Colonic mucosa (tissue), 4 donors: ENCODE measurements at regions not wholly inside any gene's neighbourhood (a gene's known extent, or its start where the extent isn't known, plus 50 kb on each side); places are given as distances from the start of the nearest gene placed in this dataset.
A peak's percentile ranks its signal among the peaks of the same experiment; 100 is the strongest.
"Not testable (repeated sequence)": the region's sequence is repeated elsewhere in the genome, so short reads cannot be mapped to it uniquely, and the experiment has no call there.

ENCODE experiments used
- DNase-seq: peaks from one replicate; pipeline ENCODE4 v3.0.0-alpha.2; 2020
- H3K27ac ChIP-seq: fragments of 200-600 bp; one replicate; pipeline ENCODE4 v1.8.0; 2021
- H3K27me3 ChIP-seq: fragments of 200-600 bp; one replicate; pipeline ENCODE4 v1.8.0; 2021
- H3K36me3 ChIP-seq: fragments of 200-600 bp; one replicate; pipeline ENCODE4 v1.8.0; 2021
- H3K4me1 ChIP-seq: fragments of 200-600 bp; one replicate; pipeline ENCODE4 v1.8.0; 2021; ENCODE audit warnings: mild to moderate bottlenecking
- H3K4me3 ChIP-seq: fragments of 200-600 bp; one replicate; pipeline ENCODE4 v1.8.0; 2021
- H3K9ac ChIP-seq, 2 donors: one replicate each; pipeline ENCODE4 v1.7.0; 2013; ENCODE audit warnings: control low read depth in 2 of 2, low read depth in 2 of 2, low read length in 2 of 2
- H3K9me3 ChIP-seq: fragments of 200-600 bp; one replicate; pipeline ENCODE4 v1.8.0; 2021
- intact Hi-C: fragments of 100-400 bp; cut with DNase I; formaldehyde crosslinking; loops from one replicate; pipeline ENCODE4 v1.14.1; 2022
- TF ChIP-seq, protein P1 (sequence below): fragments of 200-600 bp; IDR thresholded peaks from one replicate; pipeline ENCODE4 v1.8.0; 2022; ENCODE audit warnings: antibody characterized with exemption, mild to moderate bottlenecking
- donor health status: healthy.
- donor health status: DM: no; HTN: no; CAD: no.
- donor health status: DM: no; HTN: no; CAD: no.

DNA sequence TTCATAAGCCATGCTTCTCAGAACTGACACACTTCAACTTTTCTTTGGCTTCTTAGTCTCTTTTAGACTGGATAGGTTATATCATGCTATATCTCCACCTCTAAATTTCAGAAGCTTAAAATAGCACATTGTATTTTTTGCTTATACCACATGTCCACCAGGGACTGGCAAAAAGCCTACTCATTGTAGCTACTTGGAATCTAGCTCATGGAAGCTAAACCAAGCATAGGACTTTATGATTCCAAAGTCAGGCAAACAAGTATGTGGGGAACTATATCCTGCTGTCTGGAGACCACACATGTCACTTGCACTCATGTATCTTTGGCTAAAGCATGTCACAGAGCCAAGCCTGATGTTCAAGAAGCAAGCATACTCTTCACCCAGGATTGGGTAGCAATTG is 245.0 kb upstream of the RASGRP1 start:
- H3K9me3 ChIP-seq, result no peaks in the 10 kb centered on the region
- H3K4me3 ChIP-seq, result no peak overlapping the region
- H3K27me3 ChIP-seq, result no peaks in the 10 kb centered on the region
- H3K9ac ChIP-seq, result no peak overlapping the region
- no peak overlapping the region for H3K27ac ChIP-seq
- H3K4me1 ChIP-seq, result no peaks in the 10 kb centered on the region
- intact Hi-C loops, result no loop called here
- no peak for DNase-seq
- TF ChIP-seq, protein P1, sequence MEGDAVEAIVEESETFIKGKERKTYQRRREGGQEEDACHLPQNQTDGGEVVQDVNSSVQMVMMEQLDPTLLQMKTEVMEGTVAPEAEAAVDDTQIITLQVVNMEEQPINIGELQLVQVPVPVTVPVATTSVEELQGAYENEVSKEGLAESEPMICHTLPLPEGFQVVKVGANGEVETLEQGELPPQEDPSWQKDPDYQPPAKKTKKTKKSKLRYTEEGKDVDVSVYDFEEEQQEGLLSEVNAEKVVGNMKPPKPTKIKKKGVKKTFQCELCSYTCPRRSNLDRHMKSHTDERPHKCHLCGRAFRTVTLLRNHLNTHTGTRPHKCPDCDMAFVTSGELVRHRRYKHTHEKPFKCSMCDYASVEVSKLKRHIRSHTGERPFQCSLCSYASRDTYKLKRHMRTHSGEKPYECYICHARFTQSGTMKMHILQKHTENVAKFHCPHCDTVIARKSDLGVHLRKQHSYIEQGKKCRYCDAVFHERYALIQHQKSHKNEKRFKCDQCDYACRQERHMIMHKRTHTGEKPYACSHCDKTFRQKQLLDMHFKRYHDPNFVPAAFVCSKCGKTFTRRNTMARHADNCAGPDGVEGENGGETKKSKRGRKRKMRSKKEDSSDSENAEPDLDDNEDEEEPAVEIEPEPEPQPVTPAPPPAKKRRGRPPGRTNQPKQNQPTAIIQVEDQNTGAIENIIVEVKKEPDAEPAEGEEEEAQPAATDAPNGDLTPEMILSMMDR, result no peak
- H3K36me3 ChIP-seq, result no peaks in the 10 kb centered on the region

DNA sequence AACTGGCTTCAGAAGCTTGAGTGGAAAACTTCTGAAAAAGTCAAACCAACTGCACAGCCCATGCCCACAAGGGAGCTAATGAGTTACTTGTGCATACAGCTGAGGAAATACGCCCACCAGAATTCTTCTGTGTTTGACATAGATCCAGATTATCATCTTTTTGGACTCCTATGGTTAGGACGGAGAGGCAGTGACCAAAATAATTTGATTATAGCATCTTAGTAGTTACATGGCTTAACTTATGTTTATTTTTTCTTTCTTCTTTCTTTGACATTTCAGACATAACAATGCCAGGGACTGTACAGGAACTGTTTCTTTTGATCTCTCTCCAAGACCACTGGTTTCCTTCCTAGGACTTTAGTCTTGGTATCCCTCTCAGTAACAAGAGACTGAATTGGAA is 246.1 kb upstream of the RASGRP1 start:
- H3K27me3 ChIP-seq, result no peaks in the 10 kb centered on the region
- no peak overlapping the region for H3K9ac ChIP-seq
- no peak overlapping the region for H3K4me3 ChIP-seq
- intact Hi-C loops, result no loop called here
- TF ChIP-seq, protein P1, result no peak
- DNase-seq, result no peak
- H3K27ac ChIP-seq, result no peak overlapping the region
- H3K9me3 ChIP-seq, result no peaks in the 10 kb centered on the region
- H3K4me1 ChIP-seq, result no peaks in the 10 kb centered on the region
- no peaks in the 10 kb centered on the region for H3K36me3 ChIP-seq

DNA sequence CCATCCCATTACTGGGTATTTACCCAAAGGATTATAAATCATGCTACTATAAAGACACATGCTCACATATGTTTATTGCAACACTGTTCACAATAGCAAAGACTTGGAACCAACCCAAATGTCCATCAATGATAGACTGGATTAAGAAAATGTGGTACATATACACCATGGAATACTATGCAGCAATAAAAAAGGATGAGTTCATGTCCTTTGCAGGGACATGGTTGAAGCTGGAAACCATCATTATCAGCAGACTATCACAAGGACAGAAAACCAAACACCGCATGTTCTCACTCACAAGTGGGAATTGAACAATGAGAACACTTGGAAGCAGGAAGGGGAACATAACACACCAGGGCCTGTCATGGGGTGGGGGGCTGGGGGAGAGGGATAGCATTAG is 249.6 kb upstream of the RASGRP1 start:
- H3K4me3 ChIP-seq, intact Hi-C loops, H3K9me3 ChIP-seq, H3K27me3 ChIP-seq, DNase-seq, H3K9ac ChIP-seq, H3K36me3 ChIP-seq, H3K27ac ChIP-seq, H3K4me1 ChIP-seq: not testable (repeated sequence)

DNA sequence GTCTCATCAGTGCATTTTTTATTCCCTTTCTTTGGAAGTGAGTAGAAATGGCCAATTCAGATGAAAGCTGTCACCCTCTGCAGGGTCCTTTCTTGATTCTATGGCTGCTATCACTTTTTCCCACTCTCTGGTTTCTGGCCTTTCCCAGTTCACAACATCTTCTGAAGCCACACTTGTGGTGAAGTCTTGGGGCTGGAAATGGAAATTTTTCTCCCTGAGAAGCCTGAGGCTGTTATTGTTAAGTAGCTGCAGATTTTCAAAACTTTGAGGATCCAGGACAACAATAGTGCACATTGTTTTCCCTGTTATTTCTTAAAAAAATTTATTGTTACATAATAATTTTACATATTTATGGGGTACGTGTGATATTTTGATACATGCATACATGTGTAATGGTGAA is 250.3 kb upstream of the RASGRP1 start:
- no peak for DNase-seq
- no peak overlapping the region for H3K4me3 ChIP-seq
- H3K27ac ChIP-seq, result no peak overlapping the region
- H3K9me3 ChIP-seq, result no peaks in the 10 kb centered on the region
- no peaks in the 10 kb centered on the region for H3K27me3 ChIP-seq
- no peak overlapping the region for H3K9ac ChIP-seq
- no peaks in the 10 kb centered on the region for H3K4me1 ChIP-seq
- TF ChIP-seq, protein P1, result no peak
- H3K36me3 ChIP-seq, result no peaks in the 10 kb centered on the region
- intact Hi-C loops, result loop anchor here (5.0 kb wide), 3 partner anchors 108 to 762 kb away; no protein-coding TSS in a partner anchor

DNA sequence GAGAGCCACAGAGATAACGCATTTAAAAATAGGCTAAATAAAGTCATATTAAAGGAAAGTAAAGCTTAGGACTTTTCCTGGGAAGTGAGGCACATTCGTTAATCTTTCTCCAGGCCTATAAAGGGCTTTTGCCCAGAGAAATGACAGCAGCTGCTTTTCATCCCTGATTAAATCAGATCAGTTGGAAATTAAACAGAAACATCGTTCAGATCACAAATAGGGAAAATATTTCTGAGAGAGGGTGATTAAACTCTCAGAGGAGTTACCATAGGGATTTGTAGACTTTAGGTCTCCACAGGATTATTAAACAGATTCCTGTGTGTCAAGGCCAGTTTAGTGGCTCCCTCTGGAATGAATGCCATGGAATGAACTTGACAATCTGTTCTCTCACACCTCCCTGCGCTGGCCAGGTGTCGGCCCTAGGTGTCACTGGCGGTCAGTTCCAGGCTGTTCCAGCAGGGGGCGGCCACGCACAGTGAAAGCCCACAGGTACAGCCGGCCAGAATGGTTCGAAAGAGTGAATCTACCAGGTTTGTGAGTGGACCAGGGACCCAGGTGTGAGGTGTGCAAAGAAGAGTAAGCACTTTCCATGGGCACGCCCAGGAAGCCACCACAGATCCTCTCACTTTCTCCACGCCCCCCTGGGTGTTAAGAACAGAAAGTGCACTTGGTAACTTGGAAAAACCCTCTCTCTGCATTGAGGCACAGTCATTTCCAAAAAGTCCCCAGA is 253.0 kb upstream of the RASGRP1 start:
- Histone ChIP-seq H3K4me1 (no peaks in the 10 kb centered on the region), H3K27ac (no peak overlapping the region), H3K27me3 (no peaks in the 10 kb centered on the region), H3K9ac (no peak overlapping the region), H3K9me3 (no peaks in the 10 kb centered on the region), H3K4me3 (no peak overlapping the region), H3K36me3 (no peaks in the 10 kb centered on the region)
- DNase-seq, result peak; percentile 93
- TF ChIP-seq, protein P1, result peak; percentile 98
- intact Hi-C loops, result loop anchor here (5.0 kb wide), 3 partner anchors 110 to 760 kb away; no protein-coding TSS in a partner anchor

DNA sequence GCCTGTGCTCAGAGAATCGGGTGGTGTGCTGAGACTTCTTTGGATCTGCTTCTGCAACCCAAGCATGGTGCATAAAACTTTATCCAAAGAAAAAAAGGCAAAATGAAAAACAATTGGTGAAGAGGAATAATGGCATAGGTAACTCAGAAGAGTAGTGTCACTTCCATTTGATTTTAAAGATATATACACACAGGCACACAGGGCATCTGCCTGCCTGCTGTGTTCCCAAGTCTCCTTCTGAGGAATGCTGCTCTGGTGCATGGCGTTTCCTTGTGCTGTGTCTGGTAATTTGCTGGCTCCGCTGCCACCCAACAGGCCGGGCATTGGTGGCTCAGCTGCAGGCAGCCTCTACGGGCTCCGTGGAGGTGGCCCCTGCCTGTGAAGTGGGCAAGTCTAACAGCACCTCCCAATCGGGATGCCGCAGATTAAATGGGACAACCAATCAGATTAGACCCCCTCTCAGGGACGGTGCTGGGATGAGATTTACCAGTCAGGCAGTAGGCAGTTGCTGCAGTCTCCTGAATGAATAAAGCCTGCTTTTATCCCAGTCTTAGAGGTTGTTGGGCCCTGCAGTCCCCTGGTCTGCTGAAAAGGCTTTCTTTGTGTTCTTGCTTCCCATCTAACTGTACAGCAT is 253.7 kb upstream of the RASGRP1 start:
- H3K27me3 ChIP-seq, result no peaks in the 10 kb centered on the region
- no peaks in the 10 kb centered on the region for H3K9me3 ChIP-seq
- no peak overlapping the region for H3K27ac ChIP-seq
- H3K9ac ChIP-seq, result no peak overlapping the region
- H3K4me1 ChIP-seq, result no peaks in the 10 kb centered on the region
- no peak for DNase-seq
- no peaks in the 10 kb centered on the region for H3K36me3 ChIP-seq
- H3K4me3 ChIP-seq, result no peak overlapping the region
- intact Hi-C loops, result loop anchor here (5.0 kb wide), 3 partner anchors 111 to 759 kb away; no protein-coding TSS in a partner anchor
- TF ChIP-seq, protein P1, result no peak
